ENCODE measurements at regions not wholly inside any gene's neighbourhood (a gene's known extent, or its start where the extent isn't known, plus 50 kb on each side); places are given as distances from the start of the nearest gene placed in this dataset.

DNA sequence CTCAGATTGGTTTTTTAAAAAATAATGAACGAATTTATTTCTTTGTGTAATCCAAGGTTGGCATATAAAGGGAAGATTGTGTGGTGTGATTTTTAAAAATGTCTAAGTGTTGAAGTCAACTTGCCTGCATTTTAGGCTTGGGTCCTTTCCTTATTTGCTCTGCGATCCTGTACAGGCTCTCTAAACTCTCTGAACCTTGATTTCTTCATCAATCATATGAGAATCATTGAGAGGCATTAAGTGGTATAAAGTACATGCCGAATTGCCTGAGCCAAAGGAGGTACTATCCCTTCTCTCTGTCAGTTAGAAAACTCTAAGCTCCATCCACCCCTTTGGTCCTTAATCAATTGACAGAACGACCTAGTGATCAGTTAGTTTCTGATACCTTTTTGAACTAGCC, 440.4 kb upstream of the MEX3C start:
- peaks cover 6 to 12% of the 10 kb centered on the region in 2 donors for H3K9me3 ChIP-seq (replicated peaks in 1 of 2; ENCODE audit: control insufficient read depth in 1 of 2, insufficient read depth in 1 of 2, low read length in 2 of 2)
- intact Hi-C loops (cut with micrococcal nuclease) = no loop called here
- no peak for DNase-seq
- Mint-ChIP-seq H3K27me3 (ENCODE audit: low read depth in 3 of 3) (peaks cover 0 to 1% (median 0%) of the 10 kb centered on the region in 3 donors), H3K9me3 (peaks cover 0 to 12% (median 6%) of the 10 kb centered on the region in 7 donors), H3K4me1 (no peaks in the 10 kb centered on the region), H3K36me3 (no peaks in the 10 kb centered on the region), H3K4me3 (no peak overlapping the region), H3K27ac (no peak overlapping the region)
- no peak overlapping the region for H3K4me2 ChIP-seq (replicated peaks; ENCODE audit: extremely low read depth, low read length, poor library complexity, severe bottlenecking)
- no CpG with 5 or more reads among the region's 4 CpGs for WGBS (ENCODE audit: insufficient coverage)
- no peak overlapping the region for H2AFZ ChIP-seq (ENCODE audit: insufficient read depth, low read depth, low read length, poor library complexity, severe bottlenecking)
- no peaks in the 10 kb centered on the region for H3K79me2 ChIP-seq (ENCODE audit: insufficient read depth, low read length)
- no peaks in the 10 kb centered on the region for H4K20me1 ChIP-seq (ENCODE audit: insufficient read depth, low read length)
- H3K4me3 ChIP-seq (replicated peaks in 1 of 3; ENCODE audit: low read depth in 2 of 3, low read length in 3 of 3) = no peak overlapping the region
- no peak for TF ChIP-seq CTCF (IDR thresholded peaks at IDR 0.05)
- no peak overlapping the region for H3K27ac ChIP-seq (ENCODE audit: low read depth in 1 of 2, low read length in 2 of 2)
- H3K4me1 ChIP-seq (ENCODE audit: control insufficient read depth in 1 of 2, insufficient read depth in 2 of 2, low read length in 2 of 2) = no peaks in the 10 kb centered on the region
- H3K9ac ChIP-seq (ENCODE audit: insufficient read depth, low read length, poor library complexity, severe bottlenecking) = no peak overlapping the region
- no peaks in the 10 kb centered on the region for H3K27me3 ChIP-seq (ENCODE audit: control insufficient read depth in 2 of 2, insufficient read depth in 2 of 2, low read length in 2 of 2)
- H3K36me3 ChIP-seq (replicated peaks in 1 of 2; ENCODE audit: control insufficient read depth in 1 of 2, insufficient read depth in 2 of 2, low read length in 2 of 2) = no peaks in the 10 kb centered on the region

- TF ChIP-seq CTCF (IDR thresholded peaks at IDR 0.05) = no peak
- no peaks in the 10 kb centered on the region for H3K4me1 ChIP-seq (ENCODE audit: control insufficient read depth in 1 of 2, insufficient read depth in 2 of 2, low read length in 2 of 2)
- no peak overlapping the region for H3K9ac ChIP-seq (ENCODE audit: insufficient read depth, low read length, poor library complexity, severe bottlenecking)
- H3K4me2 ChIP-seq (replicated peaks; ENCODE audit: extremely low read depth, low read length, poor library complexity, severe bottlenecking) = no peak overlapping the region
- no peak overlapping the region for H3K4me3 ChIP-seq (replicated peaks in 1 of 3; ENCODE audit: low read depth in 2 of 3, low read length in 3 of 3)
- no peaks in the 10 kb centered on the region for H3K36me3 ChIP-seq (replicated peaks in 1 of 2; ENCODE audit: control insufficient read depth in 1 of 2, insufficient read depth in 2 of 2, low read length in 2 of 2)
- H2AFZ ChIP-seq (ENCODE audit: insufficient read depth, low read depth, low read length, poor library complexity, severe bottlenecking) = no peak overlapping the region
- H3K9me3 ChIP-seq (replicated peaks in 1 of 2; ENCODE audit: control insufficient read depth in 1 of 2, insufficient read depth in 1 of 2, low read length in 2 of 2) = peaks cover 6 to 12% of the 10 kb centered on the region in 2 donors
- no peaks in the 10 kb centered on the region for H3K79me2 ChIP-seq (ENCODE audit: insufficient read depth, low read length)
- no peak for DNase-seq
- Mint-ChIP-seq H3K27ac (no peak overlapping the region), H3K4me1 (no peaks in the 10 kb centered on the region), H3K27me3 (ENCODE audit: low read depth in 3 of 3) (peaks cover 0 to 1% (median 0%) of the 10 kb centered on the region in 3 donors), H3K36me3 (no peaks in the 10 kb centered on the region), H3K4me3 (no peak overlapping the region), H3K9me3 (peaks cover 0 to 10% (median 2%) of the 10 kb centered on the region in 7 donors)
- no peaks in the 10 kb centered on the region for H3K27me3 ChIP-seq (ENCODE audit: control insufficient read depth in 2 of 2, insufficient read depth in 2 of 2, low read length in 2 of 2)
- intact Hi-C loops (cut with micrococcal nuclease) = no loop called here
- no peaks in the 10 kb centered on the region for H4K20me1 ChIP-seq (ENCODE audit: insufficient read depth, low read length)
- no peak overlapping the region for H3K27ac ChIP-seq (ENCODE audit: low read depth in 1 of 2, low read length in 2 of 2)
Measured at GRCh38 chr18:51639541-51639940, 442.1 kb upstream of the MEX3C start.

All from CD14-positive monocyte (primary cell).